Choroid plexus epithelial cell (primary cell): ENCODE measurements at regions not wholly inside any gene's neighbourhood (a gene's known extent, or its start where the extent isn't known, plus 50 kb on each side); places are given as distances from the start of the nearest gene placed in this dataset.

Experiments
- DNase-seq: peaks from one replicate; pipeline ENCODE4 v3.0.0-alpha.2; 2010; ENCODE audit warnings: low read depth
- H3K4me3 ChIP-seq: 2 replicates; pipeline ENCODE4 v1.5.1; 2011; ENCODE audit warnings: low read depth, mild to moderate bottlenecking, control low read depth, low read length, moderate library complexity
- CTCF ChIP-seq: conservative IDR thresholded peaks from 2 replicates; pipeline ENCODE4 v1.5.1; 2011; ENCODE audit warnings: low read depth, mild to moderate bottlenecking, control low read depth, inconsistent platforms, low read length, moderate library complexity

GRCh38 chr5:153118018-153118417, 372.5 kb upstream of the GRIA1 start:
- no peak for TF ChIP-seq CTCF
- no peak for DNase-seq
- H3K4me3 ChIP-seq: no peak overlapping the region

GRCh38 chr5:153122403-153122802, 368.1 kb upstream of the GRIA1 start:
- TF ChIP-seq CTCF: no peak
- no peak overlapping the region for H3K4me3 ChIP-seq
- DNase-seq: no peak

GRCh38 chr5:153130296-153130695, 360.2 kb upstream of the GRIA1 start:
- DNase-seq: no peak
- no peak for TF ChIP-seq CTCF
- H3K4me3 ChIP-seq: no peak overlapping the region

GRCh38 chr5:153135411-153135810, 355.1 kb upstream of the GRIA1 start:
- DNase-seq: no peak
- no peak overlapping the region for H3K4me3 ChIP-seq
- TF ChIP-seq CTCF: no peak

- TF ChIP-seq CTCF: no peak
- no peak for DNase-seq
- no peak overlapping the region for H3K4me3 ChIP-seq
Measured at GRCh38 chr5:153136910-153137614, 353.4 kb upstream of the GRIA1 start.

- DNase-seq: peak; percentile 51
- H3K4me3 ChIP-seq: no peak overlapping the region
Measured at GRCh38 chr5:153147891-153148623, 342.4 kb upstream of the GRIA1 start.

More at GRCh38 chr5:153147891-153148623, 342.4 kb upstream of the GRIA1 start:
- TF ChIP-seq CTCF: peak; percentile 52
